ENCODE measurements at regions not wholly inside any gene's neighbourhood (a gene's known extent, or its start where the extent isn't known, plus 50 kb on each side); places are given as distances from the start of the nearest gene placed in this dataset.

- H3K27ac ChIP-seq: no peak overlapping the region
- intact Hi-C loops (cut with DNase I): no loop called here
- no peaks in the 10 kb centered on the region for H3K36me3 ChIP-seq (replicated peaks in 1 of 2)
- peaks cover 0 to 8% (median 0%) of the 10 kb centered on the region in 3 donors for H3K9me3 ChIP-seq (replicated peaks in 1 of 3)
- 63 to 72% (median 68%) methylated on average over 3 of the region's 3 CpGs for WGBS, 4 donors
- no peaks in the 10 kb centered on the region for H3K4me1 ChIP-seq (replicated peaks in 1 of 2)
- no peaks in the 10 kb centered on the region for H3K27me3 ChIP-seq
- no peak for DNase-seq
- H3K4me3 ChIP-seq: no peak overlapping the region
- no peak for TF ChIP-seq POLR2A (IDR thresholded peaks at IDR 0.05)
- no peak for TF ChIP-seq CTCF (IDR thresholded peaks at IDR 0.05)
Measured at GRCh38 chr4:33054656-33055196, 2334.6 kb downstream of the PCDH7 start.

- intact Hi-C loops (cut with DNase I): no loop called here
- H3K4me1 ChIP-seq (replicated peaks in 1 of 2): no peaks in the 10 kb centered on the region
Measured at GRCh38 chr4:33057736-33058135, 2337.6 kb downstream of the PCDH7 start.

GRCh38 chr4:33058998-33059397 is 2338.8 kb downstream of the PCDH7 start:
- intact Hi-C loops (cut with DNase I): no loop called here

More at GRCh38 chr4:33057736-33058135, 2337.6 kb downstream of the PCDH7 start:
- 62 to 87% (median 76%) methylated on average over 1 of the region's 1 CpG for WGBS, 4 donors
- Histone ChIP-seq H3K27ac (no peak overlapping the region), H3K27me3 (no peaks in the 10 kb centered on the region), H3K9me3 (replicated peaks in 1 of 3) (peaks cover 0 to 8% (median 0%) of the 10 kb centered on the region in 3 donors), H3K4me3 (no peak overlapping the region), H3K36me3 (replicated peaks in 1 of 2) (no peaks in the 10 kb centered on the region)
- no peak for TF ChIP-seq CTCF (IDR thresholded peaks at IDR 0.05)
- DNase-seq: no peak

More at GRCh38 chr4:33058998-33059397, 2338.8 kb downstream of the PCDH7 start:
- Histone ChIP-seq H3K9me3 (replicated peaks in 1 of 3) (peaks cover 0 to 8% (median 0%) of the 10 kb centered on the region in 3 donors), H3K27ac (no peak overlapping the region), H3K4me1 (replicated peaks in 1 of 2) (no peaks in the 10 kb centered on the region), H3K27me3 (no peaks in the 10 kb centered on the region), H3K4me3 (no peak overlapping the region), H3K36me3 (replicated peaks in 1 of 2) (no peaks in the 10 kb centered on the region)
- no peak for DNase-seq
- TF ChIP-seq CTCF (IDR thresholded peaks at IDR 0.05) (no peak), POLR2A (IDR thresholded peaks at IDR 0.05) (no peak)

Data from adrenal gland (tissue), 9 donors.